ENCODE measurements at regions not wholly inside any gene's neighbourhood (a gene's known extent, or its start where the extent isn't known, plus 50 kb on each side); places are given as distances from the start of the nearest gene placed in this dataset.

DNA sequence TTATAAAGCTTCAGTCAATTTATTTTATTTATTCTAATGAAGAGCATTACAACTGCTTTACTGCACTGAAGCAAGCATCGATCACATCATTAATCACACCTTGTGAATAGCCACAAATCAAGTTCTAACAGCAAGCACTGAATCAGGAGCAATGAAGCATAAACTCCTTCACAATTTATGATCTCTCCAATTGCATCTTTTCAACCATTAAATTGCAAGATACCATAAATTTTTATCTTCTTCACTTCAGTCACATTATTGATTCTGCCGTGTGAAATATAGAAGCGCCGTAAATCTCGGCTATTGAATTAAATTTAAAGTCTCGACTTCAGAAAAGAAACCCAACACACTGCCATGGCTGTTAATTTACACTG, 298.7 kb downstream of the CDCA7 start:
- Histone ChIP-seq H2AFZ (ENCODE audit: low read depth, low read length) (no peak overlapping the region), H3K36me3 (ENCODE audit: insufficient read depth, low read length) (no peaks in the 10 kb centered on the region), H3K27me3 (ENCODE audit: insufficient read depth, low read depth, low read length) (no peaks in the 10 kb centered on the region), H3K9me3 (ENCODE audit: low read length) (no peaks in the 10 kb centered on the region), H3K9ac (ENCODE audit: low read length) (no peak overlapping the region), H3K79me2 (replicated peaks; ENCODE audit: insufficient read depth, low read length) (no peaks in the 10 kb centered on the region), H4K20me1 (ENCODE audit: insufficient read depth) (no peaks in the 10 kb centered on the region), H3F3A (ENCODE audit: insufficient read depth, low read length, poor library complexity, severe bottlenecking) (no peaks in the 10 kb centered on the region), H3K4me3 (ENCODE audit: low read length) (peak overlapping the region; percentile 26), H3K27ac (ENCODE audit: low read length) (no peak overlapping the region), H3K9me2 (ENCODE audit: insufficient read depth, low read length) (no peaks in the 10 kb centered on the region), H3K4me2 (ENCODE audit: low read length) (no peak overlapping the region)
- no peak for TF ChIP-seq SMC3 (conservative IDR thresholded peaks at IDR 0.05; ENCODE audit: poor library complexity)
- no peak for TF ChIP-seq CTCF (IDR thresholded peaks at IDR 0.05; ENCODE audit: poor library complexity, severe bottlenecking)

GRCh38 chr2:173654161-173654895, 299.7 kb downstream of the CDCA7 start:
- H2AFZ ChIP-seq (ENCODE audit: low read depth, low read length): no peak overlapping the region
- H3K9ac ChIP-seq (ENCODE audit: low read length): no peak overlapping the region
- no peaks in the 10 kb centered on the region for H3K9me3 ChIP-seq (ENCODE audit: low read length)
- TF ChIP-seq EZH2 (IDR thresholded peaks at IDR 0.05; ENCODE audit: borderline replicate concordance, insufficient read depth, low read length, poor library complexity, severe bottlenecking) (no peak), RAD21 (conservative IDR thresholded peaks at IDR 0.05) (no peak)
- no peaks in the 10 kb centered on the region for H3K9me2 ChIP-seq (ENCODE audit: insufficient read depth, low read length)
- no peak overlapping the region for H3K27ac ChIP-seq (ENCODE audit: low read length)
- H3F3A ChIP-seq (ENCODE audit: insufficient read depth, low read length, poor library complexity, severe bottlenecking): no peaks in the 10 kb centered on the region
- no peaks in the 10 kb centered on the region for H3K27me3 ChIP-seq (ENCODE audit: insufficient read depth, low read depth, low read length)
- H3K79me2 ChIP-seq (replicated peaks; ENCODE audit: insufficient read depth, low read length): no peaks in the 10 kb centered on the region
- H3K4me3 ChIP-seq (ENCODE audit: low read length): no peak overlapping the region
- no peaks in the 10 kb centered on the region for H4K20me1 ChIP-seq (ENCODE audit: insufficient read depth)
- H3K36me3 ChIP-seq (ENCODE audit: insufficient read depth, low read length): no peaks in the 10 kb centered on the region
- H3K4me2 ChIP-seq (ENCODE audit: low read length): no peak overlapping the region

- Histone ChIP-seq H3K79me2 (replicated peaks; ENCODE audit: insufficient read depth, low read length) (no peaks in the 10 kb centered on the region), H3K27ac (ENCODE audit: low read length) (no peak overlapping the region), H3K27me3 (ENCODE audit: insufficient read depth, low read depth, low read length) (no peaks in the 10 kb centered on the region), H3K9me2 (ENCODE audit: insufficient read depth, low read length) (no peaks in the 10 kb centered on the region), H3F3A (ENCODE audit: insufficient read depth, low read length, poor library complexity, severe bottlenecking) (no peaks in the 10 kb centered on the region), H3K36me3 (ENCODE audit: insufficient read depth, low read length) (no peaks in the 10 kb centered on the region), H3K9me3 (ENCODE audit: low read length) (no peaks in the 10 kb centered on the region), H4K20me1 (ENCODE audit: insufficient read depth) (no peaks in the 10 kb centered on the region), H3K4me3 (ENCODE audit: low read length) (no peak overlapping the region), H2AFZ (ENCODE audit: low read depth, low read length) (no peak overlapping the region), H3K9ac (ENCODE audit: low read length) (no peak overlapping the region), H3K4me2 (ENCODE audit: low read length) (no peak overlapping the region)
- TF ChIP-seq TAF1 (IDR thresholded peaks at IDR 0.05; ENCODE audit: low read depth) (no peak), CTCF (IDR thresholded peaks at IDR 0.05; ENCODE audit: poor library complexity, severe bottlenecking) (no peak), EP300 (conservative IDR thresholded peaks at IDR 0.05; ENCODE audit: poor library complexity, severe bottlenecking) (no peak), EZH2 (IDR thresholded peaks at IDR 0.05; ENCODE audit: borderline replicate concordance, insufficient read depth, low read length, poor library complexity, severe bottlenecking) (no peak), RAD21 (conservative IDR thresholded peaks at IDR 0.05) (no peak), POLR2AphosphoS5 (IDR thresholded peaks at IDR 0.05) (no peak), SMC3 (conservative IDR thresholded peaks at IDR 0.05; ENCODE audit: poor library complexity) (no peak), MXI1 (conservative IDR thresholded peaks at IDR 0.05; ENCODE audit: poor library complexity, severe bottlenecking) (no peak)
- TF ChIP-seq, protein P1, sequence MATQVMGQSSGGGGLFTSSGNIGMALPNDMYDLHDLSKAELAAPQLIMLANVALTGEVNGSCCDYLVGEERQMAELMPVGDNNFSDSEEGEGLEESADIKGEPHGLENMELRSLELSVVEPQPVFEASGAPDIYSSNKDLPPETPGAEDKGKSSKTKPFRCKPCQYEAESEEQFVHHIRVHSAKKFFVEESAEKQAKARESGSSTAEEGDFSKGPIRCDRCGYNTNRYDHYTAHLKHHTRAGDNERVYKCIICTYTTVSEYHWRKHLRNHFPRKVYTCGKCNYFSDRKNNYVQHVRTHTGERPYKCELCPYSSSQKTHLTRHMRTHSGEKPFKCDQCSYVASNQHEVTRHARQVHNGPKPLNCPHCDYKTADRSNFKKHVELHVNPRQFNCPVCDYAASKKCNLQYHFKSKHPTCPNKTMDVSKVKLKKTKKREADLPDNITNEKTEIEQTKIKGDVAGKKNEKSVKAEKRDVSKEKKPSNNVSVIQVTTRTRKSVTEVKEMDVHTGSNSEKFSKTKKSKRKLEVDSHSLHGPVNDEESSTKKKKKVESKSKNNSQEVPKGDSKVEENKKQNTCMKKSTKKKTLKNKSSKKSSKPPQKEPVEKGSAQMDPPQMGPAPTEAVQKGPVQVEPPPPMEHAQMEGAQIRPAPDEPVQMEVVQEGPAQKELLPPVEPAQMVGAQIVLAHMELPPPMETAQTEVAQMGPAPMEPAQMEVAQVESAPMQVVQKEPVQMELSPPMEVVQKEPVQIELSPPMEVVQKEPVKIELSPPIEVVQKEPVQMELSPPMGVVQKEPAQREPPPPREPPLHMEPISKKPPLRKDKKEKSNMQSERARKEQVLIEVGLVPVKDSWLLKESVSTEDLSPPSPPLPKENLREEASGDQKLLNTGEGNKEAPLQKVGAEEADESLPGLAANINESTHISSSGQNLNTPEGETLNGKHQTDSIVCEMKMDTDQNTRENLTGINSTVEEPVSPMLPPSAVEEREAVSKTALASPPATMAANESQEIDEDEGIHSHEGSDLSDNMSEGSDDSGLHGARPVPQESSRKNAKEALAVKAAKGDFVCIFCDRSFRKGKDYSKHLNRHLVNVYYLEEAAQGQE (IDR thresholded peaks at IDR 0.05; ENCODE audit: borderline replicate concordance): no peak
Measured at GRCh38 chr2:173654896-173655265, 300.2 kb downstream of the CDCA7 start.

Measured in neural cell (in vitro differentiated cells).